Kasumi-1 (cell line): ENCODE measurements at regions not wholly inside any gene's neighbourhood (a gene's known extent, or its start where the extent isn't known, plus 50 kb on each side); places are given as distances from the start of the nearest gene placed in this dataset.

Experiments used
- DNase-seq, 2 experiments: peaks; one replicate each; lab custom pipeline; 2025; lab: John Stamatoyannopoulos, UW

- no peak for DNase-seq
Measured at GRCh38 chr6:96465321-96465903, 56.2 kb upstream of the UFL1 start.

GRCh38 chr6:96466147-96466863 lies 55.3 kb upstream of the UFL1 start:
- DNase-seq, result no peak

DNA sequence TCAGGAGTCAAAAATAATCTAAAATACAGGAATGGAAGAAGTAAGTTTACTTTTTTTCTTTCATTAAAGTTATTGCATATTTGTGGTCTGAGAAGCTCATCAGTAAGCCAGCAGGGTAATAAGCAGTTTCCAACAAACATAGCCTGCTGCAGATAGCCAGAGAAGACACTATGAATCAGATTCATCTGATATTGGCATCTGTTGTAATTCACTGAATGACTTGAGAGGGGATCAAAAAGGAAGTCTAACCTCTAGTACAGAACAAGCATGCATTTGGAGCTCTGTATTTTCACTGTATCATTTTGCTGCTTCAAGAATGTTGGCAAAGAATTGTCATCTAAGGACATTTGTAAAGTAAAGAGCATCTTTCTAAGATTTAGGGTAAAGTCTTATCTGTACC lies 53.8 kb upstream of the UFL1 start:
- no peak for DNase-seq

DNA sequence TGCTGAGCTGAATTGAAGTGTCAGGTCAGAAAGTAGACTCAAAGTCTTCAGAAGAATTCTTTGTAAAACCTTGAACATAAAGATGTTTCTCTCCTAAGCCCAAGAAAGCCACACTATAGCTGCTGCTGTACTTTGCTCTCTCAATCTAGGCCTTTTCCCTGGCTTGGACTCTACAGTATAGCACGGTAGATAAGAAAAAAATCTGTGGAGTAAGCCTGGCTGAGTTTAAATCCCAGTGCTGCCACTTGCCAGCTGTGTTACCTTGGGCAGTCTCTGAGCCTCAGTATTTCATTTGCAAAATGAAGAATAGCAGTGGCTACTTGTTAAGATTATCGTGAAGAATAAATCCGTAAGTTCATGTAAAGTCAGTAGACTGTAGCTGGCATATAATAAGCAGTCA lies 53.3 kb upstream of the UFL1 start:
- no peak for DNase-seq

- DNase-seq, result peak; percentile 33 to 69
Measured at GRCh38 chr6:96468681-96469224, 52.9 kb upstream of the UFL1 start.

DNA sequence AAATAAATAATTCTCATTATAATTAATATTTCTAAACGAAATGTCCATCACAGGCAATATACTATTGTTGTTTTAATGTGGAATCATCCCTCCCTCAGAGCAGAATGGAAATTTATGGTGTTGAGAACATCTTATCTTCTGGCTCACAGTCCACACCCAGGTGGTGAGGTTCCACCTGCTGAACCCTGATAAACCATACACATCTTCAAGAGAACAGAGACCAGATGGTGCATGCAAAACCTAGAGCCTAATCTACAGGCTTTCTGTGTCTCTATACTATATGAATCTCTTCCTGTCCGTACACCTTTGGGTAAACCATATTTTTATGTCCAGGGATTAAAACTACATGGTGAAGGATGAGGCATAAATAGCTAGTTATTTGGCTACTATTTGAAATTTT lies 52.3 kb upstream of the UFL1 start:
- DNase-seq, result no peak

GRCh38 chr6:96470296-96470695 lies 51.3 kb upstream of the UFL1 start:
- DNase-seq, result no peak
